ENCODE measurements at regions not wholly inside any gene's neighbourhood (a gene's known extent, or its start where the extent isn't known, plus 50 kb on each side); places are given as distances from the start of the nearest gene placed in this dataset.

- ATAC-seq = no peak
- Histone ChIP-seq H3K9me3 (peaks cover 0 to 12% (median 0%) of the 10 kb centered on the region in 3 donors), H3K27me3 (no peaks in the 10 kb centered on the region), H3K27ac (no peak overlapping the region), H3K4me3 (no peak overlapping the region), H3K4me1 (no peaks in the 10 kb centered on the region), H3K36me3 (no peaks in the 10 kb centered on the region)
- TF ChIP-seq POLR2AphosphoS5 (IDR thresholded peaks at IDR 0.05) (no peak), POLR2A (IDR thresholded peaks at IDR 0.05) (no peak), CTCF (IDR thresholded peaks at IDR 0.05) (no peak), EP300 (IDR thresholded peaks at IDR 0.05) (no peak)
- WGBS, 2 donors (ENCODE audit: low coverage in 1 of 2) = 67 to 83% methylated on average over 1 to 3 of the region's 3 CpGs
Observed at GRCh38 chr3:166478356-166478755, 641.1 kb upstream of the BCHE start.

- H3K4me1 ChIP-seq = no peaks in the 10 kb centered on the region
- no peak overlapping the region for H3K4me3 ChIP-seq
Observed at GRCh38 chr3:166473501-166473900, 636.3 kb upstream of the BCHE start.

GRCh38 chr3:166472015-166472414, 634.8 kb upstream of the BCHE start:
- H3K27me3 ChIP-seq = no peaks in the 10 kb centered on the region
- H3K36me3 ChIP-seq = no peaks in the 10 kb centered on the region
- ATAC-seq = no peak
- H3K4me1 ChIP-seq = no peaks in the 10 kb centered on the region
- H3K27ac ChIP-seq = no peak overlapping the region
- no peaks in the 10 kb centered on the region for H3K9me3 ChIP-seq
- 42 to 55% methylated on average over 1 of the region's 1 CpG for WGBS, 2 donors (ENCODE audit: low coverage in 1 of 2)
- no peak for TF ChIP-seq EP300 (IDR thresholded peaks at IDR 0.05)
- TF ChIP-seq CTCF (IDR thresholded peaks at IDR 0.05) = no peak
- no peak for TF ChIP-seq POLR2A (IDR thresholded peaks at IDR 0.05)
- no peak for TF ChIP-seq POLR2AphosphoS5 (IDR thresholded peaks at IDR 0.05)
- H3K4me3 ChIP-seq = no peak overlapping the region

More at GRCh38 chr3:166473501-166473900, 636.3 kb upstream of the BCHE start:
- no peaks in the 10 kb centered on the region for H3K36me3 ChIP-seq
- 80% methylated on average over 2 of the region's 2 CpGs; no CpG with 5 or more reads in 1 of the 2 donors for WGBS, 2 donors (ENCODE audit: low coverage in 1 of 2)
- H3K27ac ChIP-seq = no peak overlapping the region
- TF ChIP-seq CTCF (IDR thresholded peaks at IDR 0.05) (no peak), POLR2AphosphoS5 (IDR thresholded peaks at IDR 0.05) (no peak), POLR2A (IDR thresholded peaks at IDR 0.05) (no peak), EP300 (IDR thresholded peaks at IDR 0.05) (no peak)
- ATAC-seq = no peak
- peaks cover 0 to 2% (median 0%) of the 10 kb centered on the region in 3 donors for H3K9me3 ChIP-seq
- no peaks in the 10 kb centered on the region for H3K27me3 ChIP-seq

- no peak overlapping the region for H3K27ac ChIP-seq
- no peak overlapping the region for H3K4me3 ChIP-seq
- TF ChIP-seq CTCF (IDR thresholded peaks at IDR 0.05) (no peak), POLR2AphosphoS5 (IDR thresholded peaks at IDR 0.05) (no peak), EP300 (IDR thresholded peaks at IDR 0.05) (no peak), POLR2A (IDR thresholded peaks at IDR 0.05) (no peak)
- H3K9me3 ChIP-seq = no peaks in the 10 kb centered on the region
- no peaks in the 10 kb centered on the region for H3K4me1 ChIP-seq
- no peak for ATAC-seq
- no peaks in the 10 kb centered on the region for H3K36me3 ChIP-seq
- no peaks in the 10 kb centered on the region for H3K27me3 ChIP-seq
- 81 to 93% methylated on average over 4 of the region's 4 CpGs for whole genome bisulfite sequencing, 2 donors (ENCODE audit: low coverage in 1 of 2)
Observed at GRCh38 chr3:166471074-166471767, 634.0 kb upstream of the BCHE start.

- ATAC-seq = no peak
- TF ChIP-seq POLR2AphosphoS5 (IDR thresholded peaks at IDR 0.05) (no peak), EP300 (IDR thresholded peaks at IDR 0.05) (no peak), POLR2A (IDR thresholded peaks at IDR 0.05) (no peak), CTCF (IDR thresholded peaks at IDR 0.05) (no peak)
- H3K4me1 ChIP-seq = no peaks in the 10 kb centered on the region
- no peaks in the 10 kb centered on the region for H3K9me3 ChIP-seq
- WGBS, 2 donors (ENCODE audit: low coverage in 1 of 2) = 56 to 100% methylated on average over 2 of the region's 2 CpGs
- no peaks in the 10 kb centered on the region for H3K27me3 ChIP-seq
- H3K27ac ChIP-seq = no peak overlapping the region
- H3K36me3 ChIP-seq = no peaks in the 10 kb centered on the region
- H3K4me3 ChIP-seq = no peak overlapping the region
Observed at GRCh38 chr3:166462891-166463470, 625.8 kb upstream of the BCHE start.

Data from gastroesophageal sphincter (tissue), 4 donors.